CD14-positive monocyte (primary cell): ENCODE measurements at regions not wholly inside any gene's neighbourhood (a gene's known extent, or its start where the extent isn't known, plus 50 kb on each side); places are given as distances from the start of the nearest gene placed in this dataset.

Source experiments
- DNase-seq, 3 donors: peaks; one replicate each; pipeline ENCODE4 v3.0.0-alpha.2; 2011 to 2022
- H2AFZ ChIP-seq: 2 replicates; pipeline ENCODE4 v1.6.0; 2012; ENCODE audit warnings: mild to moderate bottlenecking, low read depth, low read length, inconsistent platforms; ENCODE audit not compliant: insufficient read depth, poor library complexity, severe bottlenecking
- H3K27ac ChIP-seq, 2 donors: 1 replicate in 1 of 2; 2 replicates in 1 of 2; pipeline ENCODE4 v1.5.1; 2012 to 2013; ENCODE audit warnings: low read length in 2 of 2, control low read depth in 1 of 2, inconsistent platforms in 1 of 2, low read depth in 1 of 2, mild to moderate bottlenecking in 1 of 2
- H3K27me3 ChIP-seq, 2 donors: one replicate each; pipeline versions ENCODE4 v1.6.0 to v1.6.1; 2011 to 2013; ENCODE audit warnings: low read length in 2 of 2; ENCODE audit not compliant: control insufficient read depth in 2 of 2, insufficient read depth in 2 of 2
- H3K36me3 ChIP-seq, 2 donors: replicated peaks in 1 of 2; 1 replicate in 1 of 2; 2 replicates in 1 of 2; pipeline versions ENCODE4 v1.5.1 to v1.6.1; 2012 to 2013; ENCODE audit warnings: low read length in 2 of 2, control low read depth in 1 of 2, inconsistent platforms in 1 of 2, mild to moderate bottlenecking in 1 of 2; ENCODE audit not compliant: insufficient read depth in 2 of 2, control insufficient read depth in 1 of 2
- H3K4me1 ChIP-seq, 2 donors: 1 replicate in 1 of 2; 2 replicates in 1 of 2; pipeline versions ENCODE4 v1.5.1 to v1.6.1; 2012 to 2013; ENCODE audit warnings: low read length in 2 of 2, control low read depth in 1 of 2, inconsistent platforms in 1 of 2, mild to moderate bottlenecking in 1 of 2, moderate library complexity in 1 of 2; ENCODE audit not compliant: insufficient read depth in 2 of 2, control insufficient read depth in 1 of 2
- H3K4me2 ChIP-seq: replicated peaks from 2 replicates; pipeline ENCODE3; 2012; ENCODE audit warnings: low read length, moderate library complexity, mild to moderate bottlenecking; ENCODE audit not compliant: poor library complexity, severe bottlenecking; ENCODE audit errors: extremely low read depth
- H3K4me3 ChIP-seq, 3 experiments: fragments of 200-600 bp in 1 of 3; sonication (generic) in 1 of 3; replicated peaks in 1 of 3; 1 replicate in 2 of 3; 2 replicates in 1 of 3; pipeline ENCODE4 v1.5.1; 2011 to 2013; ENCODE audit warnings: low read length in 3 of 3, mild to moderate bottlenecking in 3 of 3, control low read depth in 2 of 3, low read depth in 2 of 3, inconsistent platforms in 1 of 3, moderate library complexity in 1 of 3
- H3K79me2 ChIP-seq: 2 replicates; pipeline ENCODE4 v1.6.0; 2012; ENCODE audit warnings: mild to moderate bottlenecking, control low read depth, inconsistent platforms, low read length, moderate library complexity; ENCODE audit not compliant: insufficient read depth
- H3K9ac ChIP-seq: 2 replicates; pipeline ENCODE4 v1.6.0; 2017; ENCODE audit warnings: low read length, mild to moderate bottlenecking; ENCODE audit not compliant: insufficient read depth, poor library complexity, severe bottlenecking
- H3K9me3 ChIP-seq, 2 donors: replicated peaks in 1 of 2; 1 replicate in 1 of 2; 2 replicates in 1 of 2; pipeline versions ENCODE4 v1.5.1 to v1.6.1; 2012 to 2013; ENCODE audit warnings: low read length in 2 of 2, control low read depth in 1 of 2; ENCODE audit not compliant: control insufficient read depth in 1 of 2, insufficient read depth in 1 of 2
- H4K20me1 ChIP-seq: 2 replicates; pipeline ENCODE4 v1.6.0; 2012; ENCODE audit warnings: mild to moderate bottlenecking, low read length, control low read depth, moderate library complexity; ENCODE audit not compliant: insufficient read depth
- H3K27ac Mint-ChIP-seq, 7 donors: one replicate each; pipeline ENCODE4 v1.8.0; 2020; ENCODE audit warnings: mild to moderate bottlenecking in 7 of 7, mixed read lengths in 7 of 7, moderate library complexity in 6 of 7, inconsistent platforms in 2 of 7
- H3K27me3 Mint-ChIP-seq, 3 donors: one replicate each; pipeline ENCODE4 v1.8.0; 2021 to 2022; ENCODE audit warnings: low read depth in 3 of 3, mild to moderate bottlenecking in 3 of 3, mixed read lengths in 3 of 3, moderate library complexity in 3 of 3, inconsistent platforms in 1 of 3
- H3K36me3 Mint-ChIP-seq, 2 donors: one replicate each; pipeline ENCODE4 v1.8.0; 2020; ENCODE audit warnings: mixed read lengths in 2 of 2, inconsistent platforms in 1 of 2, mild to moderate bottlenecking in 1 of 2
- H3K4me1 Mint-ChIP-seq: one replicate; pipeline ENCODE4 v1.8.0; 2020; ENCODE audit warnings: mild to moderate bottlenecking, mixed read lengths
- H3K4me3 Mint-ChIP-seq, 2 donors: one replicate each; pipeline ENCODE4 v1.8.0; 2020; ENCODE audit warnings: mild to moderate bottlenecking in 2 of 2, mixed read lengths in 2 of 2, moderate library complexity in 1 of 2
- H3K9me3 Mint-ChIP-seq, 7 donors: one replicate each; pipeline ENCODE4 v1.8.0; 2020 to 2022; ENCODE audit warnings: mixed read lengths in 7 of 7, mild to moderate bottlenecking in 6 of 7, moderate library complexity in 6 of 7, inconsistent platforms in 2 of 7
- CTCF ChIP-seq: fragments of 200-600 bp; IDR thresholded peaks from one replicate; pipeline ENCODE4 v1.8.0; 2022; ENCODE audit warnings: antibody characterized with exemption, mild to moderate bottlenecking
- WGBS: methylation state at CpG from one replicate; pipeline ENCODE4 v1.1.5; 2013; ENCODE audit warnings: missing lambda C conversion rate; ENCODE audit not compliant: insufficient coverage; 5-methylcytosine and 5-hydroxymethylcytosine counted together
- intact Hi-C, 2 donors: fragments of 100-400 bp; cut with micrococcal nuclease; formaldehyde crosslinking; loops; one replicate each; pipeline versions ENCODE4 v1.15.0 to v1.15.1; 2023

- H3K9me3 ChIP-seq: peaks cover 0 to 3% of the 10 kb centered on the region in 2 donors
- no peak overlapping the region for H3K9ac ChIP-seq
- H3K27me3 ChIP-seq: no peaks in the 10 kb centered on the region
- H3K36me3 ChIP-seq: no peaks in the 10 kb centered on the region
- H3K4me2 ChIP-seq: no peak overlapping the region
- H3K27ac ChIP-seq: no peak overlapping the region
- no peak for DNase-seq
- no peak for TF ChIP-seq CTCF
- H3K4me1 Mint-ChIP-seq: no peaks in the 10 kb centered on the region
- WGBS: 88% methylated on average over 5 of the region's 5 CpGs
- no peaks in the 10 kb centered on the region for H3K36me3 Mint-ChIP-seq
- peaks cover 0 to 2% (median 0%) of the 10 kb centered on the region in 3 donors for H3K27me3 Mint-ChIP-seq
- H4K20me1 ChIP-seq: no peaks in the 10 kb centered on the region
- intact Hi-C loops: no loop called here
- H3K4me3 ChIP-seq: no peak overlapping the region
- H3K27ac Mint-ChIP-seq: no peak overlapping the region
- no peaks in the 10 kb centered on the region for H3K79me2 ChIP-seq
- H2AFZ ChIP-seq: no peak overlapping the region
- peaks cover 7 to 29% (median 18%) of the 10 kb centered on the region in 7 donors for H3K9me3 Mint-ChIP-seq
- H3K4me1 ChIP-seq: no peaks in the 10 kb centered on the region
- no peak overlapping the region for H3K4me3 Mint-ChIP-seq
Measured at GRCh38 chr13:98080280-98080679, 62.6 kb upstream of the FARP1 start.

- H3K4me2 ChIP-seq: no peak overlapping the region
- intact Hi-C loops: no loop called here
Measured at GRCh38 chr13:98083507-98083906, 59.4 kb upstream of the FARP1 start.

More at GRCh38 chr13:98083507-98083906, 59.4 kb upstream of the FARP1 start:
- Histone ChIP-seq H3K4me3 (no peak overlapping the region), H3K4me1 (no peaks in the 10 kb centered on the region), H4K20me1 (no peaks in the 10 kb centered on the region), H3K9ac (no peak overlapping the region), H3K36me3 (no peaks in the 10 kb centered on the region), H3K79me2 (no peaks in the 10 kb centered on the region), H3K9me3 (no peaks in the 10 kb centered on the region), H3K27ac (no peak overlapping the region), H3K27me3 (no peaks in the 10 kb centered on the region), H2AFZ (no peak overlapping the region)
- no peak for DNase-seq
- no peak for TF ChIP-seq CTCF
- 89% methylated on average over 2 of the region's 6 CpGs for WGBS
- peaks cover 3 to 21% (median 5%) of the 10 kb centered on the region in 7 donors for H3K9me3 Mint-ChIP-seq
- H3K27ac Mint-ChIP-seq: no peak overlapping the region
- H3K4me1 Mint-ChIP-seq: no peaks in the 10 kb centered on the region
- H3K27me3 Mint-ChIP-seq: peaks cover 0 to 5% (median 0%) of the 10 kb centered on the region in 3 donors
- H3K36me3 Mint-ChIP-seq: no peaks in the 10 kb centered on the region
- H3K4me3 Mint-ChIP-seq: no peak overlapping the region
